ENCODE measurements at regions not wholly inside any gene's neighbourhood (a gene's known extent, or its start where the extent isn't known, plus 50 kb on each side); places are given as distances from the start of the nearest gene placed in this dataset.

DNA sequence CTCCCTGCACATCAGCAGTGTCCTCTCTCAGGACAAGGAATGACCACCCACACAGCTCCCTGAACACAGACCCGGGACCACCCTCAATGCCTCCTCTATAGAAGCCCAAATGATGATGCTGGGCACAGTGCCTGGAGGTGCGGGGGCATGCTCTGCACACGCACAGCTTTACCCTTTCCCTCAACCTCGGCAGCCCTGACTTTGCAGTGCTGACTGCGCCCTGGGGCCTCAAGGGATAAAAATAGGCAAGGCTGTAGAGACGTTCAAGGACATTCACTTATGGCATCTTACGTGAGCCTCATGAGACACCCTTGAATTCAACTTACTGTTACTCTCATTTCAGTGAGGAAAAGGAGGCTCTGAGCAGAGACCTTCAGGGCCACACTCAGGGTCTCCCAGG lies 521.6 kb upstream of the MGMT start:
- TF ChIP-seq POLR2AphosphoS5 (IDR thresholded peaks at IDR 0.05; ENCODE audit: low read depth, low read length) (no peak), TAF1 (IDR thresholded peaks at IDR 0.05; ENCODE audit: low read depth, low read length) (no peak), SPI1 (IDR thresholded peaks at IDR 0.05; ENCODE audit: low read depth, low read length) (no peak), POLR2A (IDR thresholded peaks at IDR 0.05; ENCODE audit: low read depth, low read length) (no peak), POU2F2 (IDR thresholded peaks at IDR 0.05; ENCODE audit: low read depth, low read length) (no peak)

Measured in GM12891 (cell line).